ENCODE measurements at regions not wholly inside any gene's neighbourhood (a gene's known extent, or its start where the extent isn't known, plus 50 kb on each side); places are given as distances from the start of the nearest gene placed in this dataset.

- TF ChIP-seq JUND (IDR thresholded peaks at IDR 0.05) = no peak
- POLR2A ChIA-PET = no interaction called here
- 31% methylated on average over 5 of the region's 5 CpGs for WGBS (ENCODE audit: low lambda C conversion rate)
Observed at GRCh38 chr20:5486377-5487054, 124.3 kb downstream of the GPCPD1 start.

GRCh38 chr20:5484926-5485325, 125.9 kb downstream of the GPCPD1 start:
- Histone ChIP-seq H3F3A (replicated peaks; ENCODE audit: insufficient read depth) (no peaks in the 10 kb centered on the region), H2AFZ (ENCODE audit: low read depth) (no peak overlapping the region), H3K9ac (no peak overlapping the region), H3K4me3 (ENCODE audit: low read depth in 2 of 2, low read length in 1 of 2) (no peak overlapping the region), H3K27me3 (ENCODE audit: insufficient read depth) (peaks cover 7% of the 10 kb centered on the region; the same call in 1 of the 2 replicates), H3K79me2 (ENCODE audit: insufficient read depth) (no peaks in the 10 kb centered on the region), H3K4me1 (ENCODE audit: control insufficient read depth in 1 of 2, insufficient read depth in 2 of 2, low read depth in 1 of 2, low read length in 1 of 2) (peaks cover 0 to 4% of the 10 kb centered on the region in 2 experiments; a peak in 1 of 4 replicates), H3K4me2 (no peak overlapping the region), H3K9me2 (no peaks in the 10 kb centered on the region), H3K27ac (ENCODE audit: low read depth in 2 of 2, low read length in 1 of 2) (no peak overlapping the region), H4K20me1 (ENCODE audit: insufficient read depth) (no peaks in the 10 kb centered on the region), H3K9me3 (no peaks in the 10 kb centered on the region), H3K36me3 (replicated peaks in 1 of 2; ENCODE audit: control insufficient read depth in 1 of 2, insufficient read depth in 2 of 2, low read length in 1 of 2) (no peaks in the 10 kb centered on the region)
- CTCF ChIA-PET = interaction anchor here (1.2 to 1.7 kb wide), 2 partner anchors 19 to 36 kb away, joined by 3 to 7 read pairs; no protein-coding TSS in a partner anchor
- TF ChIP-seq PBX3 (IDR thresholded peaks at IDR 0.05) (no peak), NRF1 (IDR thresholded peaks at IDR 0.05; ENCODE audit: low read depth, low read length) (no peak), MXI1 (IDR thresholded peaks at IDR 0.05; ENCODE audit: low read depth, low read length) (no peak), FOSL2 (IDR thresholded peaks at IDR 0.05; ENCODE audit: borderline replicate concordance, low read depth) (no peak), EP300 (IDR thresholded peaks at IDR 0.05; ENCODE audit: borderline replicate concordance in 1 of 2, low read depth in 1 of 2, low read length in 1 of 2) (no peak), SMC3 (IDR thresholded peaks at IDR 0.05; ENCODE audit: low read depth, low read length) (no peak), REST (IDR thresholded peaks at IDR 0.05; ENCODE audit: low read depth, low read length) (no peak), RAD21 (IDR thresholded peaks at IDR 0.05; ENCODE audit: low read length) (no peak), IRF3 (IDR thresholded peaks at IDR 0.05; ENCODE audit: low read depth, low read length) (no peak), TAF1 (IDR thresholded peaks at IDR 0.05; ENCODE audit: borderline replicate concordance, low read depth, low read length) (no peak)
- no peak for DNase-seq
- 59% methylated on average over 5 of the region's 8 CpGs for WGBS (ENCODE audit: low lambda C conversion rate)
- POLR2A ChIA-PET = no interaction called here

More at GRCh38 chr20:5486377-5487054, 124.3 kb downstream of the GPCPD1 start:
- no peak for DNase-seq
- H2AFZ ChIP-seq (ENCODE audit: low read depth) = no peak overlapping the region
- H3K4me2 ChIP-seq = no peak overlapping the region
- no peaks in the 10 kb centered on the region for H3K9me2 ChIP-seq
- H3K79me2 ChIP-seq (ENCODE audit: insufficient read depth) = no peaks in the 10 kb centered on the region
- H3K4me1 ChIP-seq (ENCODE audit: control insufficient read depth in 1 of 2, insufficient read depth in 2 of 2, low read depth in 1 of 2, low read length in 1 of 2) = peaks cover 0 to 12% of the 10 kb centered on the region in 2 experiments; a peak in 1 of 4 replicates
- no peak overlapping the region for H3K4me3 ChIP-seq (ENCODE audit: low read depth in 2 of 2, low read length in 1 of 2)
- peaks cover 7% of the 10 kb centered on the region; the same call in 1 of the 2 replicates for H3K27me3 ChIP-seq (ENCODE audit: insufficient read depth)
- no peak overlapping the region for H3K9ac ChIP-seq
- CTCF ChIA-PET = interaction anchor here (0.9 kb wide), 1 partner anchor 11 kb away, joined by 3 read pairs; no protein-coding TSS in a partner anchor
- H3F3A ChIP-seq (replicated peaks; ENCODE audit: insufficient read depth) = no peaks in the 10 kb centered on the region
- no peaks in the 10 kb centered on the region for H3K9me3 ChIP-seq
- H4K20me1 ChIP-seq (ENCODE audit: insufficient read depth) = no peaks in the 10 kb centered on the region
- H3K36me3 ChIP-seq (replicated peaks in 1 of 2; ENCODE audit: control insufficient read depth in 1 of 2, insufficient read depth in 2 of 2, low read length in 1 of 2) = no peaks in the 10 kb centered on the region
- H3K27ac ChIP-seq (ENCODE audit: low read depth in 2 of 2, low read length in 1 of 2) = no peak overlapping the region

Measured in SK-N-SH (cell line).